Endodermal cell (in vitro differentiated cells): ENCODE measurements at regions not wholly inside any gene's neighbourhood (a gene's known extent, or its start where the extent isn't known, plus 50 kb on each side); places are given as distances from the start of the nearest gene placed in this dataset.
A peak's percentile ranks its signal among the peaks of the same experiment; 100 is the strongest.

Source experiments
- DNase-seq: peaks from one replicate; pipeline ENCODE4 v3.0.0-alpha.2; 2017
- H3K27ac ChIP-seq: 2 replicates; pipeline ENCODE4 v1.5.1; 2013; ENCODE audit warnings: mild to moderate bottlenecking, low read depth, low read length, moderate library complexity
- H3K27me3 ChIP-seq: 2 replicates; pipeline ENCODE4 v1.6.1; 2013; ENCODE audit warnings: mild to moderate bottlenecking, low read length, moderate library complexity; ENCODE audit not compliant: insufficient read depth, control insufficient read depth, poor library complexity, severe bottlenecking
- H3K36me3 ChIP-seq: 2 replicates; pipeline ENCODE4 v1.7.0; 2013; ENCODE audit warnings: mild to moderate bottlenecking, low read length, moderate library complexity; ENCODE audit not compliant: control insufficient read depth, insufficient read depth
- H3K4me1 ChIP-seq: one replicate; pipeline ENCODE4 v1.7.0; 2013; ENCODE audit warnings: low read length; ENCODE audit not compliant: control insufficient read depth, insufficient read depth
- H3K4me3 ChIP-seq: 2 replicates; pipeline ENCODE4 v1.5.1; 2013; ENCODE audit warnings: mild to moderate bottlenecking, low read length, moderate library complexity
- H3K9ac ChIP-seq: 2 replicates; pipeline ENCODE4 v1.6.1; 2013; ENCODE audit warnings: mild to moderate bottlenecking, low read length, moderate library complexity; ENCODE audit not compliant: poor library complexity, severe bottlenecking; ENCODE audit errors: extremely low read depth
- H3K9me3 ChIP-seq: 2 replicates; pipeline ENCODE4 v1.6.1; 2013; ENCODE audit warnings: mild to moderate bottlenecking, low read length, moderate library complexity; ENCODE audit not compliant: control insufficient read depth
- H3K27ac Mint-ChIP-seq: 2 replicates; pipeline ENCODE4 v1.8.0; 2020; ENCODE audit warnings: mixed read lengths
- H3K27me3 Mint-ChIP-seq: 2 replicates; pipeline ENCODE4 v1.8.0; 2021; ENCODE audit warnings: mild to moderate bottlenecking, mixed read lengths; ENCODE audit not compliant: insufficient read depth
- H3K36me3 Mint-ChIP-seq: 2 replicates; pipeline ENCODE4 v1.8.0; 2020; ENCODE audit warnings: low read depth, mixed read lengths
- H3K4me1 Mint-ChIP-seq: 2 replicates; pipeline ENCODE4 v1.8.0; 2020; ENCODE audit warnings: mixed read lengths
- H3K4me3 Mint-ChIP-seq: 2 replicates; pipeline ENCODE4 v1.8.0; 2020; ENCODE audit warnings: mild to moderate bottlenecking, moderate library complexity, mixed read lengths
- H3K9me3 Mint-ChIP-seq: 2 replicates; pipeline ENCODE4 v1.8.0; 2020; ENCODE audit warnings: mild to moderate bottlenecking, mixed read lengths
- WGBS, 2 experiments: methylation state at CpG; one replicate each; pipeline versions ENCODE4 v1.1.5 to v1.1.7; 2013; ENCODE audit warnings: missing lambda C conversion rate in 2 of 2, mixed read lengths in 1 of 2; ENCODE audit not compliant: insufficient coverage in 1 of 2, insufficient read length in 1 of 2; 5-methylcytosine and 5-hydroxymethylcytosine counted together
- TF ChIP-seq, protein P1 (sequence below): fragments of 200-600 bp; sonication (generic); conservative IDR thresholded peaks from 2 replicates; pipeline ENCODE4 v1.5.0; 2021; ENCODE audit warnings: antibody characterized with exemption, mild to moderate bottlenecking

DNA sequence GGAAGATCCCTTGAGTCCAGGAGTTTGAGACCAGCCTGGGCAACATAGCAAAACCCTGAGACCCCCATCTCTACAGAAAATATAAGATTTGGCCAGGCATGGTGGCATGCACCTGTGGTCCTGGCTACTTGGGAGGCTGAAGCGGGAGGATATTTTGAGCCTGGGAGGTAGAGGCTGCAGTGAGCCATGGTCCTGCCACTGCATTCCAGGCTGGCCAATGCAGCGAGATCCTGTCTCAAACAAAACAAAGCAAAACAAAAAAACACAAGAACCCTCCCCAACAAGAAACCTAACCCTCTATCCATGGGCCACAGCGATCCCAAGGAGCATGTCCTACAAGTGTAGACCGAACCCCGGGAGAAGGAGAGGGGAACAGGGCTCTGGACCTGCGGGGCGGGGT, 133.3 kb downstream of the MGAT5B start:
- H3K4me3 ChIP-seq = no peak overlapping the region
- H3K9me3 Mint-ChIP-seq = no peaks in the 10 kb centered on the region
- no peaks in the 10 kb centered on the region for H3K27me3 Mint-ChIP-seq
- TF ChIP-seq, protein P1, sequence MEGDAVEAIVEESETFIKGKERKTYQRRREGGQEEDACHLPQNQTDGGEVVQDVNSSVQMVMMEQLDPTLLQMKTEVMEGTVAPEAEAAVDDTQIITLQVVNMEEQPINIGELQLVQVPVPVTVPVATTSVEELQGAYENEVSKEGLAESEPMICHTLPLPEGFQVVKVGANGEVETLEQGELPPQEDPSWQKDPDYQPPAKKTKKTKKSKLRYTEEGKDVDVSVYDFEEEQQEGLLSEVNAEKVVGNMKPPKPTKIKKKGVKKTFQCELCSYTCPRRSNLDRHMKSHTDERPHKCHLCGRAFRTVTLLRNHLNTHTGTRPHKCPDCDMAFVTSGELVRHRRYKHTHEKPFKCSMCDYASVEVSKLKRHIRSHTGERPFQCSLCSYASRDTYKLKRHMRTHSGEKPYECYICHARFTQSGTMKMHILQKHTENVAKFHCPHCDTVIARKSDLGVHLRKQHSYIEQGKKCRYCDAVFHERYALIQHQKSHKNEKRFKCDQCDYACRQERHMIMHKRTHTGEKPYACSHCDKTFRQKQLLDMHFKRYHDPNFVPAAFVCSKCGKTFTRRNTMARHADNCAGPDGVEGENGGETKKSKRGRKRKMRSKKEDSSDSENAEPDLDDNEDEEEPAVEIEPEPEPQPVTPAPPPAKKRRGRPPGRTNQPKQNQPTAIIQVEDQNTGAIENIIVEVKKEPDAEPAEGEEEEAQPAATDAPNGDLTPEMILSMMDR = no peak
- H3K27me3 ChIP-seq = no peaks in the 10 kb centered on the region
- DNase-seq = no peak
- H3K36me3 ChIP-seq = no peaks in the 10 kb centered on the region
- peaks cover 22% of the 10 kb centered on the region for H3K4me1 Mint-ChIP-seq
- WGBS, 2 experiments = 90 to 100% methylated on average over 1 to 4 of the region's 7 CpGs
- H3K9me3 ChIP-seq = no peaks in the 10 kb centered on the region
- H3K27ac ChIP-seq = no peak overlapping the region
- no peak overlapping the region for H3K4me3 Mint-ChIP-seq
- H3K27ac Mint-ChIP-seq = no peak overlapping the region
- H3K4me1 ChIP-seq = no peaks in the 10 kb centered on the region
- H3K36me3 Mint-ChIP-seq = no peaks in the 10 kb centered on the region
- no peak overlapping the region for H3K9ac ChIP-seq

DNA sequence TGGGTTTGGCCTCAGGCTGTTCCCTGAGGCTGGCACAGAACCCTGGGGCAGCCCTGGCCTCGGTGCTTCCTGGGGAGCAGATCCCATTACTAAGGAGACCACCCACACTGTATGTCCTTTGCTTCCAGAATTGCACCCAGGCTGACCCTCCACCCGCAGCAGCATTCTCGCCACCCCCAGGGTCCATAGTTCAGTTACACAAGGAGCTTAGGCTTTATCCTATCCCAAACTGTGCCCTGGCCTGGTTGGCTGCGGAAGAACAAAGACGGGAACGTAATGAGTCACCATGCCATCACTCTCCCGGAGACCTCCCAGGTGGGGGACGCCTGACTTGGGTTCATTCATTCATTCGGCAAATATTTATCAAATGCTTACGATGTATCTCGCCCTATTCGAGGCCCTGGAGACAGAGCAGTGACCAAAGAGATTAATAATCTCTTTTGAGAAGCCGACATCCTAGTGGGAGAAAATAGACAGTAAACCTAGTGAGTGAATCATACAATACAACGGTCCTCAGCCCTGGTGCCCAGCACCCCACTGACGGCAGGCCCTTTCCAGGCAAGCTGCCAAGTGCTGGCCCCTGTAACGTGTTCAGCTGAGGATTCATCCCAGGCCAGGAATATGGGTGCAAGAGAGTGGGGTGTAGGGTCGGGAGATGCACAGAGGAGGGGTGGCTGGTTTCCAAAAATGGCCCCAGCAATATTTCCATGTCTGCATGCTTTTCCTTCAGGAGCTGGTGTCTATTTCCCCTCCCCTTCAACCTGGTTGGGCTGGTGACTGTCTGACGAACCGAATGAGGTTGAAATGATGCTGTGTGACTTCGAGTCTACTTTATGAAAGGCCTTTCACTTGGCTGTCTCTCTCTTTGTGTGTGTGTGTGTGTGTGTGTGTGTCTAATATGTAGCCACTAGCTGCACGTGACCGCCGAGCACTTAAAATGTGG, 134.2 kb downstream of the MGAT5B start:
- Histone ChIP-seq H3K9ac (no peak overlapping the region), H3K4me1 (no peaks in the 10 kb centered on the region), H3K36me3 (no peaks in the 10 kb centered on the region), H3K27me3 (no peaks in the 10 kb centered on the region), H3K4me3 (no peak overlapping the region), H3K9me3 (no peaks in the 10 kb centered on the region), H3K27ac (peak overlapping the region; percentile 47)
- Mint-ChIP-seq H3K9me3 (no peaks in the 10 kb centered on the region), H3K27me3 (no peaks in the 10 kb centered on the region), H3K4me3 (no peak overlapping the region), H3K4me1 (peaks cover 16% of the 10 kb centered on the region), H3K27ac (peak overlapping the region; percentile 25), H3K36me3 (no peaks in the 10 kb centered on the region)
- TF ChIP-seq, protein P1 = no peak
- DNase-seq = peak; percentile 88
- WGBS, 2 experiments = 57 to 75% methylated on average over 14 to 23 of the region's 23 CpGs

DNA sequence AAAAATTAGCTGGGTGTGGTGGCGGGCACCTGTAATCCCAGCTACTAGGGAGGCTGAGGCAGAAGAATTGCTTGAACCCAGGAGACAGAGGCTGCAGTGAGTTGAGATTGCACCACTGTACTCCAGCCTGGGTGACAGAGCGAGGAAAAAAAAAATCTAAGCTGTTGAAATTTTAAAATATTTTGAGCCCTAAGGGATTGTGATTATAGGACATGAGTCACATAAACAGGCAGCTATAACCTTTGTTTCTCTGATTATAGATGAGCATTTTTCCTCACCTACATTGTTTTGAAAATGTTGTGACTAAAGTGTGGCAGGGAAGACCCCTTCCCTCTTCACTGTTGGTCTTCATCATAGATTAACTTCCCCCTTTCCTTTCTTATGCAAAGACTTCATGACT, 135.5 kb downstream of the MGAT5B start:
- Mint-ChIP-seq H3K9me3 (no peaks in the 10 kb centered on the region), H3K27ac (no peak overlapping the region), H3K27me3 (no peaks in the 10 kb centered on the region), H3K36me3 (no peaks in the 10 kb centered on the region), H3K4me3 (no peak overlapping the region), H3K4me1 (peaks cover 11% of the 10 kb centered on the region)
- H3K36me3 ChIP-seq = no peaks in the 10 kb centered on the region
- no peak overlapping the region for H3K4me3 ChIP-seq
- no peaks in the 10 kb centered on the region for H3K9me3 ChIP-seq
- no peak for DNase-seq
- H3K27ac ChIP-seq = no peak overlapping the region
- H3K9ac ChIP-seq = no peak overlapping the region
- 99 to 100% methylated on average over 2 of the region's 2 CpGs for WGBS, 2 experiments
- no peaks in the 10 kb centered on the region for H3K4me1 ChIP-seq
- TF ChIP-seq, protein P1 = no peak
- H3K27me3 ChIP-seq = no peaks in the 10 kb centered on the region
